ACHN (cell line): ENCODE measurements at regions not wholly inside any gene's neighbourhood (a gene's known extent, or its start where the extent isn't known, plus 50 kb on each side); places are given as distances from the start of the nearest gene placed in this dataset.
"Not testable (repeated sequence)": the region's sequence is repeated elsewhere in the genome, so short reads cannot be mapped to it uniquely, and the experiment has no call there.

Source experiments
- DNase-seq: peaks from one replicate; pipeline ENCODE4 v3.0.0-alpha.2; 2015
- in situ Hi-C: cut with HindIII; loops from 2 replicates; pipeline ENCODE4 v1.10.0; 2017; ENCODE audit warnings: low sequenced_read_pairs, low pct_ligation_motif_present, low pct_unique_long_range_greater_than_20kb

DNA sequence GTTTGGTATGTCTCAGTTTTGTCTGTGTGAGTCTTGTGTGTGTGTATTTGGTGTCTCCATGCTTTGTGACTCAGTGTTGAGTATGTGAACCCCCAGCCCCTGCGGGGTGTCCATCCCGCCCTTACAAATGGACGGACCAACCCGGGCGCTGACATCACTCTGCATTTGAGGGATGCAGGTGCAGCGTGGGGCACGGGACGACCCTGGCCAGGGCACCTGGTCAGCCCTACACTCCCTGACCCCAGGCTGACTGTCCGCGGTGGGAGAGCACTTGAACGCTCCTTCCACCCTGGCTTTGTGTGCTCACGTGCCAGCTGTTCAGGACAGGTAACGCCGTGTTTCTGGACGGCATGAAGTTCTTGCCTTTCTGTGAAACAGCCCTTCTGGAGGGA is 369.0 kb downstream of the BRD1 start:
- no peak for DNase-seq
- in situ Hi-C loops: no loop called here

DNA sequence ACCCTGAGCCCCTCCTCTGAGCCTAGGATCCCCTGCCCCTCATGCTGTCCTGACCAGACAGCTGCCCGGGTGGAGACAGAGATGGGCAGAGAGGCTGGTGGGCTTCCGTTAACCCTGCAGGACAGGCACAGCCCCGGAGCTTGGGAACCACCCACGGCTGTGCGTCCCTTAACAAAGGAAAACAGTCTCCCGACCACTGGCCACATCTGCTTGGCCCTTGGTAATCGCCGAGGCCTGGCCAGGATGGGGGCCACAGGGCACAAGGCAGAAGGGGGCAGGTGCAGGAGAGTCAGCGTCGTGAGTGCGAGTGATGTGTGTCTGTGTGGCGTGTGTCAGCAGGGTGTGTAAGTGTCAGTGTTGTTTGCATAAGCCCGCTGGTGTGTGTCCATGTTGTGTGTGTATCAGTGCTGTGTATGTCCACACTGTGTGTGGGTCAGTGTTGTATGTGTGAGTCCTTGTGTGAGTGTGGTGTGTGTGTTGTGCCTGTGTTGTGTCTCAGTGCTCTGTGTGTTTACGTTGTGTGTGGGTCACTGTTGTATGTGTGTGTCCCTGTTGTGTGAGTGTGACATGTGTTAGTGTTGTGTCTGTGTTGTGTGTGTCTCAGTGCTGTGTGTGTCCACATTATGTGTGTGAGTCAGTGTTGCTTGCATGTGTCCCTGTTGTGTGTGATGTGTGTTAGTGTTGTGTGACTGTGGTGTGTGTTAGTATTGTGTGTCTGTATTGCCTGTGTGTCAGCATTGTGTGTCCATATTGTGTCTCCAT is 369.5 kb downstream of the BRD1 start:
- no peak for DNase-seq
- in situ Hi-C loops: no loop called here

DNA sequence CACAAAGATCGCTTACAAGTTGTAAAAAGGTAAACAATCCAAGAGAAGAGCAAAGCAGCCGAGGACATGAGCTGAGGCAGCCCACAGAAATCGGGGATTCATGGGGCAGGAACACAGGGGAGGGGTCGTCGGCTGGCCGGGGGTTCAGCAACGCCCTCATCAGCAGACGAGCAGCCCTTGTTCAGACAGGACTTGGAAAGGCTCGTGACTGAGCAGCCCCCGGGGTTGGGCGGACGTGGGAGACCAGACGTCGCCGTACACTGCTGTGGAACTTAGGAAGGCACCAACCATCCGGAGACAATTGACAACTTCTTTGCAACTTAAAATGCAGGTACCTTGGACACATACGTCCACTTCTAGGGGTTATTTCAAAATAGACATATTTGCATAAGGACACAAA is 370.5 kb downstream of the BRD1 start:
- in situ Hi-C loops: no loop called here
- DNase-seq: no peak

DNA sequence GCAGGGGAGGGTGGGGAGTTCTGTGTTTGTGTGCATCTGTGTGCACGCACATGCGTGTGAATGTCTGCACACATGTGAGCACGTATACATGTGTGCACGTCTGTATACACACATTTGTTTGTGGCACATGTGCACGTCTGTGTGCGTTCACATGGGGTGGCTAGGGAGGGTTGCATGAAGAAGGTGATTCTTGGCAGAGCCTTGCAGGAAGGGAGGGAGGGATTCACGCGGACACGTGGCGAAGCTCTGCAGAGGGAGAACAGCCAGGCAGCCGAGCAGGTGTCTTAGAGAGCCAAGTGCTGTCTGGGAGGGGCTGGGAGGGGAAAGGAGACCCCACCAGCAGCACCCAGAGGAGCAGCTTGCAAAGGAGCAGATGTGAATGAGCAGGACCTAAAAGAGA is 372.1 kb downstream of the BRD1 start:
- in situ Hi-C loops: no loop called here
- DNase-seq: no peak

DNA sequence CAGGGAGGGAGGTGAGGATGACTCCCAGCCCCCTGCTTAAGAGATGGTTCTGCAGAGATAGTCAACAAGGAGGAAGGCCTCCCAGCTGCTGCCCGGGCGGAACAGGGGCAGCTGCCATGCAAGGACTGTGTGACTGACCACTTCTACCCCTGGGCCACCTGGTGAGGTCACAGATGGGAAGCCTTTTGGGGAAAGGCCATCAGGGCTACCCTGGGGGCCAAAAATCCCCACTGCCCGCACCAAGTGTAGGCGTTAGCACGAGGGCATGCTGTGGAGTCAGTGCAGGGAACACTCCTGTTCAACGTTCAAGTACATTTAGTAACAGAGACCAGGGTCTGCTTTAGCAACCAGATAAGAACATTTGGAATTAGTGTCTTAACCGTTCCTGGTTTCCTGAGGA is 372.9 kb downstream of the BRD1 start:
- no peak for DNase-seq
- in situ Hi-C loops: no loop called here

DNA sequence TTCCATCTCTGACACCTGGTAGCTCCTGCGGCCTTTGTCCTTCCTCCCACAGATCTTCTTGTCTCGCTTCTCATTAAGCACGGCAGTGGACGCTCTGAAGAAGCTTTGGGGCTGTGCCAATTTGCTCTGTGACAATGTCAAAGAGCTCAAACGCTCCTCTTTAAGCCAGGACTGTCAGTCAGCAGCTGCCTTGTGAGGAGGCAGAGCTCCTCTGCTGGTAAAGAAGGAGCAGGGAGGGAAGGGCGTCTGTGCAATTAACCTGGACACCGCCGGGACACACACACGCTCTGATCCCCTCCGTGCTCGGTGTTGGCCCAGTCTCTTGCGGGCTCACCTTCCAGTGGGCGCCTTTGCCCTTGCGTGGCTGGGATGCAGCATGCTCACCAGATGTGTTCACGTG is 373.9 kb downstream of the BRD1 start:
- no peak for DNase-seq
- in situ Hi-C loops: no loop called here

DNA sequence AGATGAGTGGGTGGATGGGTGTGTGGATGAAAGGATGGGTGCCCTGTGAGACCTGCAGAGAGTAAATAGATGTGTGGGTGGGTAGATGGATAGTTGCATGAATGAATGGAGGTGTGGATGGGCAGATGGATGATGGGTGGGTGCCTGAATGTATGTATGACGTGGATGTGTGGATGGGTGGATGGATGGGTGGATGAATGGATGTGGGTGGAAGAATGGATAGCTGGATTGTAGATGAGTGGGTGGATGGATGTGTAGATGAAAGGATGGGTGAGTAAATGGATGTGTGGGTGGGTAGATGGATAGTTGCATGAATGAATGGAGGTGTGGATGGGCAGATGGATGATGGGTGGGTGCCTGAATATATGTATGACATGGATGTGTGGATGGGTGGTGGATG is 374.7 kb downstream of the BRD1 start:
- DNase-seq, in situ Hi-C loops: not testable (repeated sequence)

DNA sequence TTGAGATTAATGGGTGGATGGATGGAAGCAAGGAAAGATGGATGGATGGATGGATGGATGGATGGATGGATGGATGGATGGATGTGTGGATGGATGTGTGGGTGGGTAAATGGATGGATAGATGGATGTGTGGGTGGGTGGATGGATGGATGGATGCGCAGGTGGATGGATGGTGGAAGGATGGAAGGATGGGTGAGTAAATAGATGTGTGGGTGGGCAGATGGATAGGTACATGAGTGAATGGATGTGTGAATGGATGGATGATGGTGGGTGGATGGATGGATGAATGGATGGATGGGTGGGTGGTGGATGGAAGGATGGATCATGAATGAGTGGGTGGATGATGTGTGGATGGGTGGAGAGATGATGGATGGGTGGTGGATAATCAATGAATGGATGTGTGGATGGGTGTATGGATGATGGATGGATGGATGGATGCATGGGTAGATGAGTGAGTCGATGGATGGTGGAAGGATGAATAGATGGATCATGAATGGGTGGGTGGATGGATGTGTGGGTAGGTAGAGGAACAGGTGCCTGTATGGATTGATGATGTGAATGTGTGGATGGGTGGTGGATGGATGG is 375.2 kb downstream of the BRD1 start:
- DNase-seq: no peak
- in situ Hi-C loops: no loop called here

DNA sequence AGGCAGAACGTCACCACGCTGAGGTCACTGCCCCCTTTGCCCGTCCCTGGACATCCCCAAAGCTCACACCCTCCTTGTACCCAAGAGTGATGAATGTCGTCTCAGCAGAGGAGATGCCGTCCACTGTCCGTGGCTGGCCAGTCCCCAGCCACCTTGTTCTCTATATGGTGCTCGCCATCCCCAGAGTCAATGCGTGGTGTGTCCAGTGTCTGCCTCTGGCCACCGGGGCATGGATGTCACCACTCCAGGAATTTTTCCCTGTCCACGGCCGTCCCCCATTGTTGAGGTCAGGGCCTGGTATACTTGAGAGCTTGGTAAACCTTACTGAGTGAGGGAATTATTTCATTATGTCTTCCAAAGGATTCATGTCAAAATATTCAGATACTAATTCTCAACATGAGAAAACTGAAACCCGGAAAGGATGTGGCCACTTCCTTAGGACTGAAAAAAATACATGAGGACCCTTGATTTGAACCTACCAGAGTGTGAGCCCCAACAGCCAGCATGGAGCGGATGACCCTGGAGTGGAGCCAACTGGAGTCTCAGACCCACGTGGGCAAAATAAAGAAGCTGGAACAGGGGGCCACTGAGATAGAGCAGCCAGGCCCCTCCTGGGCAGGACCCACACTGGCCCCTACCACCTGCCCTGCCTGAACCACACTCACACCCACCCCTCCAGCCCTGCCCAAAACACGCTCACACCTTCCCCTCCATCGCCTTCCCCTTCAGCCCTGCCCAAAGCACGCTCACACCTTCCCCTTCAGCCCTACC is 376.4 kb downstream of the BRD1 start:
- DNase-seq: no peak
- in situ Hi-C loops: no loop called here

DNA sequence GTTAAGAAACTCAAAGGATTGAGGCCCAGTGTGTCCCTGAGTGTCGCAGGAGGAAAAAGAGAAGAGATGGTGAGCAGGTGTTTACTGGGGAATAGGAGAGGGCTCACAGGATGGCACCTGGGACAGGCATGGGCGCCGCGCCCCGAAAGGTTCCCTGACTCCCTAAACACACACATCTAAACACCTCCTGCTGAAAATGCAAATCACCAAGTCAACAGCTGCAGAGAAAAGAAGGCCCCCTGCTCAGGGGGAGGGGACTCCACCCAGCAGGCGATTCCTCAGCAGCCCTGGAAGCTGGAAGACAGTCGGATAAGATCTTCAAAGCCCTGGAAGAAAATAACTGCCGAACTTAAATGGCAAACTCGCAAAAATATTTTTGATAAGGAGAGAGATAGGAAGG is 377.2 kb downstream of the BRD1 start:
- in situ Hi-C loops: no loop called here
- no peak for DNase-seq

DNA sequence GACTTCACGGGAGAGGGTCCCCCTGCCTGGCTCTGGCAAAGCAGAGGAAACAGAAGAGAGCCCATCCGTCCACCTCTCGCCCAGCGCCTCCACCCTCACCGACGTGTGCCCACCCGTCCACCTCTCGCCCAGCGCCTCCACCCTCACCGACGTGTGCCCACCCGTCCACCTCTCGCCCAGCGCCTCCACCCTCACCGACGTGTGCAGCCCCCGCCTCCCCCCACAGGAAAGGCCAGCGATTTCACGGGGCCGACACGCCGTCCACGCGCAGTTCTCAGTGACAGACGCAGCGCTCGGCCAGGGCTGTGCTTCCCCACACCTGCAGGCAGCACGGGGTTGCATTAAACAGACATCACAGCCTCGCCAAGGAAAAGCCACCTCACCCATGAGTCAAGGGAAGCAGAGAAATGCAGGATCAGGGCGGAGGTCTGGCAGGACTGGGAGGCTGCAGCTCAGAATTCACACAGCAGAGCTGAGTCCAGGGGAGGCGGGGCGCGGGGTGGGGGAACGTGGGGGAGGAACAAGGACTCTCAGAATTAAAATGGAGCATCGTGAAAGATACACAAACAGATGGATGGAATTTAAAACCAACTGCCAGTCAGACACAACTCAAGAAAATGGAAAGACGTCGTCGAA is 377.7 kb downstream of the BRD1 start:
- in situ Hi-C loops: no loop called here

DNA sequence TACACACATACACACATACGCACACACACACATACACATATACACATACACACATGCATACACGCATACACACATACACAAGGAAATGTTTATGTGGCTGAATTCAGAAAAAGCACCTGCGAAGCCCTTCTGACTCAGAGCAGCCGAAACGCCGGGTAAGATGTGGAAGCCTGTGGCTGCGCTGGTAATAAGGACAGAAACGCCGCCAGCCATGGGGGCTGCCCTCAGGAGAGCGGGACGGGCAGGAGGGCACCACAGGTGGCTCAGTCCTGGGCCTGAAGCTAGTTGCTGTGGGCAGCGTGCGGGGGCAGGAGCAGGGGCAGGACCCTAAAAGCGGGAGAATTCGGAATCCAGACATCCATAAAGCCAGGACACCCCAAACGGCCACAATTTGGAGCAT is 378.3 kb downstream of the BRD1 start:
- in situ Hi-C loops: no loop called here
- no peak for DNase-seq

More for the DNA sequence above, 377.7 kb downstream of the BRD1 start:
- DNase-seq: no peak

DNA sequence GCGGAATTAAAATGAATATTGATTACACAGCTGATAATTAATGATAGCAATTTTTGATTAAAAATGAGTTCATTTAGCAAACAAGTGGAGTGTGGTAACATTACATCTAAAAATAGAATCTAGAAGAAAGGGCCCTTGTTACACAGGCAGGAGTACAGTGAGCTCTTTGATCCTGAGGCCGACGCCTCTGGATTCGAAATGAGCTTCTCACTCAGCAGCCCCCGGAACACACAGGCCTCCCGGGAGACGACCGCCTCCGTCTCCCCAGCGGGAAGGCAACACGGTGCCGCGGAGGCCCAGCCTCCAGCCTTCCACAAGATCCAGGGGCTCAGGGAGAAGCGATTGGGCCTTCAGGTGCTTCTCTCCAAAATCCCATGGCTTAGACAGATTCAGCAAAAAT is 379.1 kb downstream of the BRD1 start:
- no peak for DNase-seq
- in situ Hi-C loops: no loop called here

DNA sequence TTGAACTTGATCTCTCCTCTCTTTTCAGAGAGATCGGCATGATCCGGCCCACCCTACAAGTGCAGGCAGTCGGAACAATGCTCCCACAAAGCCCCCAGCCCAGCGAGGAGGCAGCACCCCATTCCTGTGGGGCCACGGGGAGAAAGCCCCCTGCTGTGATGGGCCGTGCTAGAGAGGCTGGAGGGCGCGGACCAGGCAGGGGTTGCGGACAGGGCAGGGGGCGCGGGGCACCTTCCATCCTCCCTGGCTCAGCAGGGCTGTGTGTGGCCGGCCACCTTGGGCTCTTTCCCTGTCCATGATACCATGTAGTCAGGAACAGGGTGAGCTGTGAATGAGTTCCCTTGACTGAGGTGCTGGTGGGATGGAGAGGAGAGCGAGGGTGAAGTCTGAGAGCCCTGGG is 379.8 kb downstream of the BRD1 start:
- DNase-seq: no peak
- in situ Hi-C loops: no loop called here

DNA sequence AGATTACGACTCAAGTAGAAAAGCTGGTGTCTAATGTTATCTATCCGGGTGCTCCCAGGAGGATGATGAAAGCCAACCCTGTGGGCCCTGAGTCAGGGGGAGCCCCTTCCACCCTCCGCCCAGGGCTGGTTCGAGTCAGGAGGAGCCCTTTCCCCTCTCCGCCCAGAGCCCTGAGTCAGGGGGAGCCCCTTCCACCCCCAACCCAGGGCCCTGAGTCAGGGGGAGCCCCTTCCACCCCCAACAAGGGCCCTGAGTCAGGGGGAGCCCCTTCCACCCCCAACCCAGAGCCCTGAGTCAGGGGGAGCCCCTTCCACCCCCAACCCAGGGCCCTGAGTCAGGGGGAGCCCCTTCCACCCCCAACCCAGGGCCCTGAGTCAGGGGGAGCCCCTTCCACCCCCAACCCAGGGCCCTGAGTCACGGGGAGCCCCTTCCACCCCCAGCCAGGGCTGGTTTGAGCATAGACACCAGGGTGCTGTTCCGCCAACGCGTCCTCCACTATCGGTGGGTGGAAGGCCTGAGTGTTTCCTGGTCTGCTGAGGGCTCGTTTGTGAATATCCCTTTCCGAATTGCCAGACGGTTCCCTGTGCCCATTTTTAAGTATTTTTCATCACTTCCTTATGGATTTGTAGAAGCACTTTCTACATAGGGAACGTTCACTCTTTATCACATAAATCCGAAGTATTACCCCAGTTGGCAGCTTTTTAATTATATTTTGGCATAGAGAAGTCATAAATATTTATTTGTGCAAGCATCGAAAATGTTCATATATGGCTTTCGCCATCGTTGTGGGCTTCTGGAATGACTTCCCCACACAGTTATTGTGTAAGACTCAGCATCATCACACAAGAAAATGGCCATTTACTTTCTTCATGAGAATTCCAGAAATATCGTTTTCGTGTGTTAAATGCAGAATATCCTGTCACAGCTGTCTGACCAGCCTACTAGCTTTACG is 380.6 kb downstream of the BRD1 start:
- in situ Hi-C loops: no loop called here
- DNase-seq: no peak

DNA sequence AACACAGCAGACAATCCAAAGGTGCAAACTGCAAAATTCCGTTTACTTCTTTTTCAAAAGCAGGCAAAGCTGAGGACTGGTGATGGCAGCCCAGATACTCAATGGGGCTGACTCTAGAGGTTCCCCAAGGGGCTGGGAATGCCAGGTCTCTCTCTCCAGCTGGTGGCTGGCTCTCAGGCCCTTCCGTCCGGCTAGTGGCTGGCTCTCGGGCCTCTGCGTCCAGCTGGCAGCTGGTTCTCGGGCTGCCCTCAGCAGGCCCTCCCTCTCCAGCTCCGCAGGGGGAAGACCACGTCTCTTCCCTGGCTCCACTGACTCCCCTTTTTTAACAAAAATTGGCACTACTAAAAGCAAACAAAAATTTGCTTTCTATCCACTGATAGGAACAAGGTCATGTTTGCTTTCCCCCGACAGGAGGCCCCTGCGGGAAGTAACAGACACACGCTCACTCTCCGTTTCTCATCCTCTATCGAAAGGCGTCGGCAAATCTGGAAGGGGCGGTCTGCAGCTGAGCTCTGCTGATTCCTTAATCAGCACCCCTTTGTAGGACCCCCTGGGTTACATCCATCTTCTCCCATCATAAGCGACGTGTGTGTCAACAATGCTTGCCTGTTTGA is 381.4 kb downstream of the BRD1 start:
- no peak for DNase-seq
- in situ Hi-C loops: no loop called here

DNA sequence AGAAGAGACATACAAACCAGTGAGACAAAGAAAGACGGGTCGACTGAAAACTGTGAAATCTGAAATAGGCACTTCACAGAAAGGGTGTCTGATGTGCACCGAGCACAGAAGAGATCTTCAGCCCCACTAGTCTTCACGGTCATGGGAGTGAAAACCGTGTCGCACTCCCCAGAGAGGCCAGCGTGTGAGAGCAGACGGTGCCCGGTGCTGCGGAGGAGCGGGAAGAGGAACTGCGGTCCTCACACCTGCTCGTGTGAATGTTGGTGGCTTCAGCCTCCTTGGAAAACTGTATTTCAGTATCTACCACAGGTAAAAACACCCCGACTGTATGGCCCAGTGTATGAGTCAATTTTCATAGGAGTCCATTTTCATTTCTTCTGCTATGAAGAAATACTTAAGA is 382.9 kb downstream of the BRD1 start:
- DNase-seq: no peak
- in situ Hi-C loops: no loop called here

DNA sequence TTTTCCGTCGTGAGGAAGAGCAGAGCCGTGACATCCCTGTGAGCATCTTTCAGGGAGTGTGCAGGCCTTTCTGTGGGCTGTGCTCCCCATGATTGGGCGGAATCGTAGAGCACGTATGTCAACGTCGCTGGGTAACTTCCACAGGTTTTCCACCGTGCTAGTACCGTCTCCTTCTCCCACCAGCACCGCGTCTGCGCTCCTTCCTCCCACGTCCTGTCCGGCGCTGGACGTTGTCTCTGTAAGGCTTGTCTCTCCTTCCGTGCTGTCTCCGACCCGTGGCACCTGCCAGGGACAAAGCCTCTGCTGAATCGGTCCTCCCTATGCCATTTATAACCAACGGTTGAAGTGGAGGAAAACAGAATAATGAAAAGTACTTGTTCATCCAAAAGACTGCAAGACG is 386.7 kb downstream of the BRD1 start:
- DNase-seq: no peak

More for the DNA sequence above, 386.7 kb downstream of the BRD1 start:
- in situ Hi-C loops: no loop called here
